OCI-LY7 (cell line): ENCODE measurements at regions not wholly inside any gene's neighbourhood (a gene's known extent, or its start where the extent isn't known, plus 50 kb on each side); places are given as distances from the start of the nearest gene placed in this dataset.

Experiments
- EZH2phosphoT487 ChIP-seq: fragments of 200-600 bp; sonication (generic); IDR thresholded peaks from 2 replicates; pipeline ENCODE4 v1.6.1; 2018; ENCODE audit warnings: low read depth, borderline replicate concordance, mild to moderate bottlenecking, mixed run types, antibody characterized with exemption, low read length, moderate library complexity, mixed read lengths
- TF ChIP-seq, protein P1 (sequence below): fragments of 200-600 bp; sonication (generic); conservative IDR thresholded peaks from 2 replicates; pipeline ENCODE4 v1.5.1; 2014; ENCODE audit warnings: mild to moderate bottlenecking, antibody characterized with exemption, low read length, moderate library complexity, mixed read lengths

- TF ChIP-seq, protein P1, sequence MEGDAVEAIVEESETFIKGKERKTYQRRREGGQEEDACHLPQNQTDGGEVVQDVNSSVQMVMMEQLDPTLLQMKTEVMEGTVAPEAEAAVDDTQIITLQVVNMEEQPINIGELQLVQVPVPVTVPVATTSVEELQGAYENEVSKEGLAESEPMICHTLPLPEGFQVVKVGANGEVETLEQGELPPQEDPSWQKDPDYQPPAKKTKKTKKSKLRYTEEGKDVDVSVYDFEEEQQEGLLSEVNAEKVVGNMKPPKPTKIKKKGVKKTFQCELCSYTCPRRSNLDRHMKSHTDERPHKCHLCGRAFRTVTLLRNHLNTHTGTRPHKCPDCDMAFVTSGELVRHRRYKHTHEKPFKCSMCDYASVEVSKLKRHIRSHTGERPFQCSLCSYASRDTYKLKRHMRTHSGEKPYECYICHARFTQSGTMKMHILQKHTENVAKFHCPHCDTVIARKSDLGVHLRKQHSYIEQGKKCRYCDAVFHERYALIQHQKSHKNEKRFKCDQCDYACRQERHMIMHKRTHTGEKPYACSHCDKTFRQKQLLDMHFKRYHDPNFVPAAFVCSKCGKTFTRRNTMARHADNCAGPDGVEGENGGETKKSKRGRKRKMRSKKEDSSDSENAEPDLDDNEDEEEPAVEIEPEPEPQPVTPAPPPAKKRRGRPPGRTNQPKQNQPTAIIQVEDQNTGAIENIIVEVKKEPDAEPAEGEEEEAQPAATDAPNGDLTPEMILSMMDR: peak; percentile 38; the same call in 1 of the 2 replicates
- no peak for TF ChIP-seq EZH2phosphoT487
These were observed 957.1 kb upstream of the CHAC2 start for GRCh38 chr2:52810460-52810859.
